ENCODE measurements at regions not wholly inside any gene's neighbourhood (a gene's known extent, or its start where the extent isn't known, plus 50 kb on each side); places are given as distances from the start of the nearest gene placed in this dataset.

- TF ChIP-seq USF2 (IDR thresholded peaks at IDR 0.05; ENCODE audit: borderline replicate concordance, low read depth, low read length) (no peak), JUND (IDR thresholded peaks at IDR 0.05) (no peak), EP300 (IDR thresholded peaks at IDR 0.05; ENCODE audit: borderline replicate concordance in 1 of 2, low read depth in 1 of 2, low read length in 1 of 2) (no peak), TCF12 (IDR thresholded peaks at IDR 0.05) (no peak), YY1 (IDR thresholded peaks at IDR 0.05; ENCODE audit: low read depth) (no peak)
- TF ChIP-seq, protein P1, sequence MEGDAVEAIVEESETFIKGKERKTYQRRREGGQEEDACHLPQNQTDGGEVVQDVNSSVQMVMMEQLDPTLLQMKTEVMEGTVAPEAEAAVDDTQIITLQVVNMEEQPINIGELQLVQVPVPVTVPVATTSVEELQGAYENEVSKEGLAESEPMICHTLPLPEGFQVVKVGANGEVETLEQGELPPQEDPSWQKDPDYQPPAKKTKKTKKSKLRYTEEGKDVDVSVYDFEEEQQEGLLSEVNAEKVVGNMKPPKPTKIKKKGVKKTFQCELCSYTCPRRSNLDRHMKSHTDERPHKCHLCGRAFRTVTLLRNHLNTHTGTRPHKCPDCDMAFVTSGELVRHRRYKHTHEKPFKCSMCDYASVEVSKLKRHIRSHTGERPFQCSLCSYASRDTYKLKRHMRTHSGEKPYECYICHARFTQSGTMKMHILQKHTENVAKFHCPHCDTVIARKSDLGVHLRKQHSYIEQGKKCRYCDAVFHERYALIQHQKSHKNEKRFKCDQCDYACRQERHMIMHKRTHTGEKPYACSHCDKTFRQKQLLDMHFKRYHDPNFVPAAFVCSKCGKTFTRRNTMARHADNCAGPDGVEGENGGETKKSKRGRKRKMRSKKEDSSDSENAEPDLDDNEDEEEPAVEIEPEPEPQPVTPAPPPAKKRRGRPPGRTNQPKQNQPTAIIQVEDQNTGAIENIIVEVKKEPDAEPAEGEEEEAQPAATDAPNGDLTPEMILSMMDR (IDR thresholded peaks at IDR 0.05), result no peak
- TF ChIP-seq, protein P2, sequence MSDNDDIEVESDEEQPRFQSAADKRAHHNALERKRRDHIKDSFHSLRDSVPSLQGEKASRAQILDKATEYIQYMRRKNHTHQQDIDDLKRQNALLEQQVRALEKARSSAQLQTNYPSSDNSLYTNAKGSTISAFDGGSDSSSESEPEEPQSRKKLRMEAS (IDR thresholded peaks at IDR 0.05; ENCODE audit: low read depth), result no peak
Observed at GRCh38 chr1:37294096-37294495, 180.3 kb upstream of the ZC3H12A start (continued).

DNA sequence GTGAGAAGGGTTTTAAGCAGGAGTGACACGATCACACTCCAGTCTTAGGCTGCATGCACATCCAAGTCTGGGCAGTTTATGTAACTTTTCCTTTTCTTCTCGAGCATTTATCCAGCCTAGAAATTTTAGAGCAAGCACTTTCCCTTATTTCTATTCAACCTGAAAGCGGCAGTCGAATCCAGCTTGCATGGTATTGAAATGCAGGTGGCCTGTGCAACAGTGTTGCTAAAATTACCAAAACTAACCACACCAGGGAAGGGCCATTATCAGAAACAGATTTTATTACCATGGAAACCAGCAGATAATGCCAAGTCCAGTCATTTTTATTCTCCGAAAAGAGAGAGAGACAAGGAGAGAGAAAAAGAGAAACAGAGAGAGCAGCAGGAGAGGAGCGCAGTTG lies 179.9 kb upstream of the ZC3H12A start:
- DNase-seq, result no peak
- Histone ChIP-seq H3K27ac (ENCODE audit: low read depth in 2 of 2, low read length in 1 of 2) (no peak overlapping the region), H3K36me3 (replicated peaks in 1 of 2; ENCODE audit: control insufficient read depth in 1 of 2, insufficient read depth in 2 of 2, low read length in 1 of 2) (no peaks in the 10 kb centered on the region), H3K4me1 (ENCODE audit: control insufficient read depth in 1 of 2, insufficient read depth in 2 of 2, low read depth in 1 of 2, low read length in 1 of 2) (peaks cover 0 to 5% of the 10 kb centered on the region in 2 experiments; a peak in 1 of 4 replicates), H3K9me2 (no peaks in the 10 kb centered on the region), H2AFZ (ENCODE audit: low read depth) (no peak overlapping the region), H3K4me3 (ENCODE audit: low read depth in 2 of 2, low read length in 1 of 2) (no peak overlapping the region), H3K27me3 (ENCODE audit: insufficient read depth) (no peaks in the 10 kb centered on the region), H3K4me2 (no peak overlapping the region), H3K9me3 (no peaks in the 10 kb centered on the region), H4K20me1 (ENCODE audit: insufficient read depth) (no peaks in the 10 kb centered on the region), H3K79me2 (ENCODE audit: insufficient read depth) (no peaks in the 10 kb centered on the region), H3F3A (replicated peaks; ENCODE audit: insufficient read depth) (no peaks in the 10 kb centered on the region), H3K9ac (no peak overlapping the region)
- no peak for TF ChIP-seq GABPA (IDR thresholded peaks at IDR 0.05; ENCODE audit: low read depth)
- TF ChIP-seq, protein P1 (IDR thresholded peaks at IDR 0.05), result no peak
- no peak for TF ChIP-seq FOSL2 (IDR thresholded peaks at IDR 0.05; ENCODE audit: borderline replicate concordance, low read depth)
- TF ChIP-seq TCF12 (IDR thresholded peaks at IDR 0.05), result no peak
- TF ChIP-seq ELF1 (IDR thresholded peaks at IDR 0.05), result no peak
- TF ChIP-seq NRF1 (IDR thresholded peaks at IDR 0.05; ENCODE audit: low read depth, low read length), result no peak
- no peak for TF ChIP-seq PBX3 (IDR thresholded peaks at IDR 0.05)
- WGBS (ENCODE audit: low lambda C conversion rate), result 18% methylated on average over 6 of the region's 6 CpGs
- ChIA-PET POLR2A (no interaction called here), CTCF (interaction anchor here (0.7 kb wide), 1 partner anchor 220 kb away, joined by 3 read pairs; no protein-coding TSS in a partner anchor)

Measured in SK-N-SH (cell line).